ENCODE measurements at regions not wholly inside any gene's neighbourhood (a gene's known extent, or its start where the extent isn't known, plus 50 kb on each side); places are given as distances from the start of the nearest gene placed in this dataset.

DNA sequence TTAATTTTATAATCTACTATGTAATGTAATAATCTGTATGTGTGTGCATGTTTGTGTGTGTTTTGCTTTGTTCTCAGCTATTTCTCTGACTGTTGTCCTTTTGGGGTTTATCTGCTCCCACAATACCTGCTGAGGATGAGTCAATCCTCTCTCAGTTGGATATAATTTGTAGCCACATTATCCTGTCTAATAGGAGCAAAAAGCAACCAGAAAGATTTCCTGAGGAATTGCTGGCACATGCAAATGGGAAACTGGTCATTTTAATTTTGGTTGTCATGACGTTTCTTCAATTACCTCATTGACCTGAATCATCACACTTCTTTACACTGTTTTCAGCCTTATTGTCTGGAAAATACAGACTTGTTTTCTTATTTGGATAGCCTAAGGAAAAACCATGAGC is 488.4 kb downstream of the KLF5 start:
- no peaks in the 10 kb centered on the region for H3K27me3 ChIP-seq
- H3K36me3 ChIP-seq = no peaks in the 10 kb centered on the region
- no peak overlapping the region for H3K4me3 ChIP-seq
- no peak for DNase-seq
- H3K4me1 ChIP-seq = no peaks in the 10 kb centered on the region
- ATAC-seq = no peak
- no peaks in the 10 kb centered on the region for H3K9me3 ChIP-seq
- no peak overlapping the region for H3K27ac ChIP-seq
- intact Hi-C loops (cut with DNase I) = no loop called here
- TF ChIP-seq, protein P1, sequence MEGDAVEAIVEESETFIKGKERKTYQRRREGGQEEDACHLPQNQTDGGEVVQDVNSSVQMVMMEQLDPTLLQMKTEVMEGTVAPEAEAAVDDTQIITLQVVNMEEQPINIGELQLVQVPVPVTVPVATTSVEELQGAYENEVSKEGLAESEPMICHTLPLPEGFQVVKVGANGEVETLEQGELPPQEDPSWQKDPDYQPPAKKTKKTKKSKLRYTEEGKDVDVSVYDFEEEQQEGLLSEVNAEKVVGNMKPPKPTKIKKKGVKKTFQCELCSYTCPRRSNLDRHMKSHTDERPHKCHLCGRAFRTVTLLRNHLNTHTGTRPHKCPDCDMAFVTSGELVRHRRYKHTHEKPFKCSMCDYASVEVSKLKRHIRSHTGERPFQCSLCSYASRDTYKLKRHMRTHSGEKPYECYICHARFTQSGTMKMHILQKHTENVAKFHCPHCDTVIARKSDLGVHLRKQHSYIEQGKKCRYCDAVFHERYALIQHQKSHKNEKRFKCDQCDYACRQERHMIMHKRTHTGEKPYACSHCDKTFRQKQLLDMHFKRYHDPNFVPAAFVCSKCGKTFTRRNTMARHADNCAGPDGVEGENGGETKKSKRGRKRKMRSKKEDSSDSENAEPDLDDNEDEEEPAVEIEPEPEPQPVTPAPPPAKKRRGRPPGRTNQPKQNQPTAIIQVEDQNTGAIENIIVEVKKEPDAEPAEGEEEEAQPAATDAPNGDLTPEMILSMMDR (IDR thresholded peaks at IDR 0.05) = no peak

DNA sequence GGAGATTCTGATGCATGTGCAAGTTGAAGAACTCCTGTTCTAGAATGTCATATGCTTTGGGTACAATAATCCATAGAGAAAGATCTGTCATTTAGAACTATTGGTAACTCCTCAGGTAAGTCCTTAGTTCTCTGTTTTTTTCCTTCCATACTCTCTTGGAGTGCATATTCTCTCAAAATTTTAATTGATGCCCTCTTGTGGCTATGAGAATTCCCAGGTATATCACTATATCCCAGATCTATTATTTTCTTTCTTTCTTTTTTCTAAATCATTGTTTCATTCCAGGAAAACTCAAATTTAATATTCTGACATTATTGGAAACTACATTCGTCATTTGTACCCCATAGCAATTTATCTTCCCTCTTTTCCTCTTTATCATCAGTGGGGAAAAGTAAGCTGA is 485.4 kb downstream of the KLF5 start:
- no peak for DNase-seq
- intact Hi-C loops (cut with DNase I) = no loop called here
- Histone ChIP-seq H3K27ac (no peak overlapping the region), H3K4me3 (no peak overlapping the region), H3K9me3 (no peaks in the 10 kb centered on the region), H3K36me3 (no peaks in the 10 kb centered on the region), H3K4me1 (no peaks in the 10 kb centered on the region), H3K27me3 (no peaks in the 10 kb centered on the region)
- TF ChIP-seq, protein P1 (IDR thresholded peaks at IDR 0.05) = no peak
- no peak for ATAC-seq

DNA sequence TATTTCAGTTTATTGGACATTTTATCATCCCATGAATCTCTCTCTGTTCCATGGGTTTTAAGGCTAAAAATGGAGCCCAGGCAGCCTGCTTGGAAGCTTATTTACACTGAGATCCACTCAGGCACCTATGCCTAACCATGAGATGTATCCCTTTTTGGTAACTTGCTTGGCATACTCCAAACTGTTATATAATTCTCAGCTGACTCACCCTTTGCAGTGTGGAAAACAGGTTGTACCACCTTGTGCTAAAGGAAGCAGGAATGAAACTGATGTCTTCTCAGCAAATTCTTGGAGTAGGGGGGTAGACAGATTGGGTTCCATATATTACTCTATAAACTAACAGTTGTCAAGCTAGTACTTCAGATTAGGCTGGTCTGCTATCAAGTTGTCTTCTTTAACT is 483.6 kb downstream of the KLF5 start:
- no peaks in the 10 kb centered on the region for H3K4me1 ChIP-seq
- H3K27me3 ChIP-seq = no peaks in the 10 kb centered on the region
- H3K4me3 ChIP-seq = no peak overlapping the region
- no peaks in the 10 kb centered on the region for H3K36me3 ChIP-seq
- intact Hi-C loops (cut with DNase I) = no loop called here
- ATAC-seq (no peak), DNase-seq (no peak)
- H3K9me3 ChIP-seq = no peaks in the 10 kb centered on the region
- H3K27ac ChIP-seq = no peak overlapping the region
- TF ChIP-seq, protein P1 (IDR thresholded peaks at IDR 0.05) = no peak

DNA sequence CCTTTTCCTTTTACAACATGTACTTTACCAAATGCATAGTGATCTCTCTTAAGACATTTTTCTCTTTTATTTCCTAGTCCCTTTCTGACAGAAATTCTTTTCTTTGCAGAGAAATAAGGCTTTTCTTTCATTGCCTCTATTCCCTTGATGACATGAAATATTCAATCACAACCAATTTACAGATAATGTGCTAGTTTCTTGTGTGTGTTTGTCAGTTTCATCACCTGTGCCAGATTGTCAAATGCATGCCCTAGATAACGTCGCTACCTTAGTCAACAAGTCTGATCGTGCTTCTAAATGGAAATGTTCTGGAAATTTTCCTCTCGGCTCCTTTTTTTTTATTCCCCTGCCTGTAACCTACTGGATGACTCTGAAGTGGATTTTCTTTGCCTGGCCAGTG is 478.1 kb downstream of the KLF5 start:
- Histone ChIP-seq H3K4me3 (no peak overlapping the region), H3K27ac (no peak overlapping the region), H3K27me3 (no peaks in the 10 kb centered on the region), H3K9me3 (no peaks in the 10 kb centered on the region), H3K4me1 (no peaks in the 10 kb centered on the region), H3K36me3 (no peaks in the 10 kb centered on the region)
- no peak for DNase-seq
- intact Hi-C loops (cut with DNase I) = no loop called here
- TF ChIP-seq, protein P1 (IDR thresholded peaks at IDR 0.05) = no peak
- ATAC-seq = no peak

DNA sequence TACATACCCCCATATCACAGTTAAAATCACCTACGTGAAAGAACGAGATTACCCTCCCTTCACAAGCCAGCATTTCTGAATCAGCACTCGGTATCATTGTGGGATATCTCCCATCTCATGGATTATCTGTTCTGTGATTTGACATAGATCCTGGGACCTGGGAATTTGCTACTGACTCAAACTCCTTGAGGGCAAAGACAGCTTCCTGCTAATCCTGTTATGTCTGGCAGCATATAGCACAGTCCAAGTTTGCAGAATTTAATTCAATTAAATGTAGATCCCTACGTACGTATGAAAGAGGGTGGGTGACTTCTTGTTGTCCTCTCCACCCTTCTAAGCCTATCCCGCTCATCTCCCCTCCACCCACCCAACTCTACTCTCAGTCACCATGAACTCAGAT is 476.5 kb downstream of the KLF5 start:
- ATAC-seq (no peak), DNase-seq (no peak)
- intact Hi-C loops (cut with DNase I) = no loop called here
- H3K27ac ChIP-seq = no peak overlapping the region
- H3K9me3 ChIP-seq = no peaks in the 10 kb centered on the region
- H3K4me3 ChIP-seq = no peak overlapping the region
- no peaks in the 10 kb centered on the region for H3K27me3 ChIP-seq
- H3K4me1 ChIP-seq = no peaks in the 10 kb centered on the region
- TF ChIP-seq, protein P1 (IDR thresholded peaks at IDR 0.05) = no peak
- H3K36me3 ChIP-seq = no peaks in the 10 kb centered on the region

DNA sequence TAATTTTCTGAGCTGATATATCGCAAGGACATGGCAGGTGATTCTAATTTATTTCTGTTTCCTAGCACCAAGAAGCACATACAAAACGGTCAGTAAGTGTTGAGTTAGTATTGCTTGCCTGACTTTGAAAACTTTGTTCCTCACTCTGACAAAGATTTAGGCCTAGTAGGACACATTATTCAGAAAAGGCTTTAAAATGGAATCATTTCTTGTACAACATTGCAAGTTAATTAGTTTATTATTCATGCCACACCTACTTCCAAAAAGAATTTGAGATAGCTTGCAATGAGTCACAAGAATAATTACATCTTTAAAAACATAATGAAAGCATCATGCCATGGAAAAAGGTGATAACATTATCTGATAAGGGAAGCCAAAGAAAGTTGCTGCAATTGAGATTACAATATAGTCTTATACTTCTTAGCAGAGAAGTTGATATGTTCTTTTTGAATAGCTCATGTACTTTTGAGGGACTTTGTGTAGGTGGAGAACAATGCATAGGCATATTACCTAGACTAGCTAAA is 474.2 kb downstream of the KLF5 start:
- Histone ChIP-seq H3K4me1 (no peaks in the 10 kb centered on the region), H3K4me3 (no peak overlapping the region), H3K36me3 (no peaks in the 10 kb centered on the region), H3K9me3 (no peaks in the 10 kb centered on the region), H3K27me3 (no peaks in the 10 kb centered on the region), H3K27ac (no peak overlapping the region)
- TF ChIP-seq, protein P1 (IDR thresholded peaks at IDR 0.05) = no peak
- intact Hi-C loops (cut with DNase I) = no loop called here
- DNase-seq (no peak), ATAC-seq (no peak)

All from upper lobe of right lung (tissue), 1 donor.